HepG2 (cell line): ENCODE measurements at regions not wholly inside any gene's neighbourhood (a gene's known extent, or its start where the extent isn't known, plus 50 kb on each side); places are given as distances from the start of the nearest gene placed in this dataset.
"Not testable (repeated sequence)": the region's sequence is repeated elsewhere in the genome, so short reads cannot be mapped to it uniquely, and the experiment has no call there.

Experiments used
- CEBPB ChIP-seq: IDR thresholded peaks from 2 replicates; pipeline ENCODE4 v1.6.1; 2011; ENCODE audit warnings: low read depth, low read length, improper control_type of control experiment, borderline replicate concordance
- EZH2 ChIP-seq: conservative IDR thresholded peaks from 2 replicates; pipeline ENCODE4 v1.6.1; 2012; ENCODE audit warnings: mild to moderate bottlenecking, low read depth, low read length, moderate library complexity
- SATB2 ChIP-seq: sonication (generic); formaldehyde crosslinking; IDR thresholded peaks from 2 replicates; pipeline ENCODE4 v1.5.0; 2020; ENCODE audit warnings: missing genetic modification reagents
- STAG1 ChIP-seq: sonication (generic); formaldehyde crosslinking; IDR thresholded peaks from 2 replicates; pipeline ENCODE4 v1.4.0; 2020; ENCODE audit warnings: missing genetic modification reagents
- ZMYM3 ChIP-seq: sonication (generic); formaldehyde crosslinking; IDR thresholded peaks from 2 replicates; pipeline ENCODE4 v1.5.1; 2020; ENCODE audit warnings: mild to moderate bottlenecking, missing genetic modification reagents
- TF ChIP-seq, protein P1 (sequence below): sonication (generic); formaldehyde crosslinking; IDR thresholded peaks from 2 replicates; pipeline ENCODE4 v1.5.0; 2020; ENCODE audit warnings: mild to moderate bottlenecking, missing genetic modification reagents, moderate library complexity
- TF ChIP-seq, protein P2 (sequence below), 2 experiments: IDR thresholded peaks; 2 replicates each; pipeline ENCODE4 v1.6.1; 2011 to 2012; ENCODE audit warnings: low read length in 2 of 2, borderline replicate concordance in 1 of 2, low read depth in 1 of 2, mild to moderate bottlenecking in 1 of 2, moderate library complexity in 1 of 2
- TF ChIP-seq, protein P3 (sequence below): sonication (generic); formaldehyde crosslinking; conservative IDR thresholded peaks from 2 replicates; pipeline ENCODE4 v1.8.0; 2022; ENCODE audit warnings: low read depth, missing genetic modification reagents
- TF ChIP-seq, protein P4 (sequence below): IDR thresholded peaks from 2 replicates; pipeline ENCODE4 v1.6.1; 2012; ENCODE audit warnings: low read length, improper control_type of control experiment

DNA sequence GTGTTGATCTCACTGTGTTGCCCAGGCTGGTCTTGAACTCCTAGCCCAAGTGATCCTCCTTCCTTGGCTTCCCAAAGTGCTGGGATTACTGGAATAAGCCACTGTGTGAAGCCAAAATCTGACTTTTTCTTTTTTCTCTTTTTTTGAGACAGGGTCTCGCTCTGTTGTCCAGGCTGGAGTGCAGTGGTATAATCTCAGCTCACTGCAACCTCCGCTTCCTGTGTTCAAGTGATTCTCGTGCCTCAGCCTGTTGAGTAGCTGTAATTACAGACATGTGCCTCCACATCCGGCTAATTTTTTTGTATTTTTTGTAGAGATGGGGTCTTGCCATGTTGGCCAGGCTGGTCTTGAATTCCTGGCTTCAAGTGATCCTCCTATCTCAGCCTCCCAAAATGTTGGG, 61.3 kb downstream of the IRX5 start:
- not testable (repeated sequence) for TF ChIP-seq CEBPB; EZH2; STAG1; ZMYM3 (CRISPR knock-in tag); SATB2 (CRISPR knock-in tag)
- TF ChIP-seq, protein P1, sequence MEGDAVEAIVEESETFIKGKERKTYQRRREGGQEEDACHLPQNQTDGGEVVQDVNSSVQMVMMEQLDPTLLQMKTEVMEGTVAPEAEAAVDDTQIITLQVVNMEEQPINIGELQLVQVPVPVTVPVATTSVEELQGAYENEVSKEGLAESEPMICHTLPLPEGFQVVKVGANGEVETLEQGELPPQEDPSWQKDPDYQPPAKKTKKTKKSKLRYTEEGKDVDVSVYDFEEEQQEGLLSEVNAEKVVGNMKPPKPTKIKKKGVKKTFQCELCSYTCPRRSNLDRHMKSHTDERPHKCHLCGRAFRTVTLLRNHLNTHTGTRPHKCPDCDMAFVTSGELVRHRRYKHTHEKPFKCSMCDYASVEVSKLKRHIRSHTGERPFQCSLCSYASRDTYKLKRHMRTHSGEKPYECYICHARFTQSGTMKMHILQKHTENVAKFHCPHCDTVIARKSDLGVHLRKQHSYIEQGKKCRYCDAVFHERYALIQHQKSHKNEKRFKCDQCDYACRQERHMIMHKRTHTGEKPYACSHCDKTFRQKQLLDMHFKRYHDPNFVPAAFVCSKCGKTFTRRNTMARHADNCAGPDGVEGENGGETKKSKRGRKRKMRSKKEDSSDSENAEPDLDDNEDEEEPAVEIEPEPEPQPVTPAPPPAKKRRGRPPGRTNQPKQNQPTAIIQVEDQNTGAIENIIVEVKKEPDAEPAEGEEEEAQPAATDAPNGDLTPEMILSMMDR (CRISPR knock-in tag), result not testable (repeated sequence)
- TF ChIP-seq, protein P2, sequence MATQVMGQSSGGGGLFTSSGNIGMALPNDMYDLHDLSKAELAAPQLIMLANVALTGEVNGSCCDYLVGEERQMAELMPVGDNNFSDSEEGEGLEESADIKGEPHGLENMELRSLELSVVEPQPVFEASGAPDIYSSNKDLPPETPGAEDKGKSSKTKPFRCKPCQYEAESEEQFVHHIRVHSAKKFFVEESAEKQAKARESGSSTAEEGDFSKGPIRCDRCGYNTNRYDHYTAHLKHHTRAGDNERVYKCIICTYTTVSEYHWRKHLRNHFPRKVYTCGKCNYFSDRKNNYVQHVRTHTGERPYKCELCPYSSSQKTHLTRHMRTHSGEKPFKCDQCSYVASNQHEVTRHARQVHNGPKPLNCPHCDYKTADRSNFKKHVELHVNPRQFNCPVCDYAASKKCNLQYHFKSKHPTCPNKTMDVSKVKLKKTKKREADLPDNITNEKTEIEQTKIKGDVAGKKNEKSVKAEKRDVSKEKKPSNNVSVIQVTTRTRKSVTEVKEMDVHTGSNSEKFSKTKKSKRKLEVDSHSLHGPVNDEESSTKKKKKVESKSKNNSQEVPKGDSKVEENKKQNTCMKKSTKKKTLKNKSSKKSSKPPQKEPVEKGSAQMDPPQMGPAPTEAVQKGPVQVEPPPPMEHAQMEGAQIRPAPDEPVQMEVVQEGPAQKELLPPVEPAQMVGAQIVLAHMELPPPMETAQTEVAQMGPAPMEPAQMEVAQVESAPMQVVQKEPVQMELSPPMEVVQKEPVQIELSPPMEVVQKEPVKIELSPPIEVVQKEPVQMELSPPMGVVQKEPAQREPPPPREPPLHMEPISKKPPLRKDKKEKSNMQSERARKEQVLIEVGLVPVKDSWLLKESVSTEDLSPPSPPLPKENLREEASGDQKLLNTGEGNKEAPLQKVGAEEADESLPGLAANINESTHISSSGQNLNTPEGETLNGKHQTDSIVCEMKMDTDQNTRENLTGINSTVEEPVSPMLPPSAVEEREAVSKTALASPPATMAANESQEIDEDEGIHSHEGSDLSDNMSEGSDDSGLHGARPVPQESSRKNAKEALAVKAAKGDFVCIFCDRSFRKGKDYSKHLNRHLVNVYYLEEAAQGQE (IDR thresholded peaks at IDR 0.05; ENCODE audit: borderline replicate concordance in 1 of 2, low read depth in 1 of 2, low read length in 2 of 2), result not testable (repeated sequence)
- TF ChIP-seq, protein P3, sequence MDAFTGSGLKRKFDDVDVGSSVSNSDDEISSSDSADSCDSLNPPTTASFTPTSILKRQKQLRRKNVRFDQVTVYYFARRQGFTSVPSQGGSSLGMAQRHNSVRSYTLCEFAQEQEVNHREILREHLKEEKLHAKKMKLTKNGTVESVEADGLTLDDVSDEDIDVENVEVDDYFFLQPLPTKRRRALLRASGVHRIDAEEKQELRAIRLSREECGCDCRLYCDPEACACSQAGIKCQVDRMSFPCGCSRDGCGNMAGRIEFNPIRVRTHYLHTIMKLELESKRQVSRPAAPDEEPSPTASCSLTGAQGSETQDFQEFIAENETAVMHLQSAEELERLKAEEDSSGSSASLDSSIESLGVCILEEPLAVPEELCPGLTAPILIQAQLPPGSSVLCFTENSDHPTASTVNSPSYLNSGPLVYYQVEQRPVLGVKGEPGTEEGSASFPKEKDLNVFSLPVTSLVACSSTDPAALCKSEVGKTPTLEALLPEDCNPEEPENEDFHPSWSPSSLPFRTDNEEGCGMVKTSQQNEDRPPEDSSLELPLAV (CRISPR knock-in tag), result not testable (repeated sequence)
- TF ChIP-seq, protein P4, sequence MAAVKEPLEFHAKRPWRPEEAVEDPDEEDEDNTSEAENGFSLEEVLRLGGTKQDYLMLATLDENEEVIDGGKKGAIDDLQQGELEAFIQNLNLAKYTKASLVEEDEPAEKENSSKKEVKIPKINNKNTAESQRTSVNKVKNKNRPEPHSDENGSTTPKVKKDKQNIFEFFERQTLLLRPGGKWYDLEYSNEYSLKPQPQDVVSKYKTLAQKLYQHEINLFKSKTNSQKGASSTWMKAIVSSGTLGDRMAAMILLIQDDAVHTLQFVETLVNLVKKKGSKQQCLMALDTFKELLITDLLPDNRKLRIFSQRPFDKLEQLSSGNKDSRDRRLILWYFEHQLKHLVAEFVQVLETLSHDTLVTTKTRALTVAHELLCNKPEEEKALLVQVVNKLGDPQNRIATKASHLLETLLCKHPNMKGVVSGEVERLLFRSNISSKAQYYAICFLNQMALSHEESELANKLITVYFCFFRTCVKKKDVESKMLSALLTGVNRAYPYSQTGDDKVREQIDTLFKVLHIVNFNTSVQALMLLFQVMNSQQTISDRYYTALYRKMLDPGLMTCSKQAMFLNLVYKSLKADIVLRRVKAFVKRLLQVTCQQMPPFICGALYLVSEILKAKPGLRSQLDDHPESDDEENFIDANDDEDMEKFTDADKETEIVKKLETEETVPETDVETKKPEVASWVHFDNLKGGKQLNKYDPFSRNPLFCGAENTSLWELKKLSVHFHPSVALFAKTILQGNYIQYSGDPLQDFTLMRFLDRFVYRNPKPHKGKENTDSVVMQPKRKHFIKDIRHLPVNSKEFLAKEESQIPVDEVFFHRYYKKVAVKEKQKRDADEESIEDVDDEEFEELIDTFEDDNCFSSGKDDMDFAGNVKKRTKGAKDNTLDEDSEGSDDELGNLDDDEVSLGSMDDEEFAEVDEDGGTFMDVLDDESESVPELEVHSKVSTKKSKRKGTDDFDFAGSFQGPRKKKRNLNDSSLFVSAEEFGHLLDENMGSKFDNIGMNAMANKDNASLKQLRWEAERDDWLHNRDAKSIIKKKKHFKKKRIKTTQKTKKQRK, result not testable (repeated sequence)
